Heart left ventricle (tissue), 16 donors: ENCODE measurements at regions not wholly inside any gene's neighbourhood (a gene's known extent, or its start where the extent isn't known, plus 50 kb on each side); places are given as distances from the start of the nearest gene placed in this dataset.

Experiments
- ATAC-seq, 4 donors: fragments of 200-7000 bp; cut with Tn5 transposase; one replicate each; pipeline ENCODE4 v1.9.1; 2020 to 2022; ENCODE audit warnings: moderate library complexity in 4 of 4, mild to moderate bottlenecking in 3 of 4, moderate number of reproducible peaks in 1 of 4
- DNase-seq, 5 donors: peaks; one replicate each; pipeline ENCODE4 v3.0.0-alpha.2; 2020
- H3K27ac ChIP-seq, 12 donors: fragments of 200-600 bp; sonication (generic) in 4 of 12; one replicate each; pipeline versions ENCODE4 v1.5.0 to v1.8.0; 2016 to 2022; ENCODE audit warnings: mild to moderate bottlenecking in 2 of 12
- H3K27me3 ChIP-seq, 9 donors: fragments of 200-600 bp; sonication (generic) in 2 of 9; one replicate each; pipeline versions ENCODE4 v1.5.1 to v1.8.0; 2016 to 2022; ENCODE audit warnings: mild to moderate bottlenecking in 3 of 9
- H3K36me3 ChIP-seq, 9 donors: fragments of 200-600 bp; sonication (generic) in 2 of 9; one replicate each; pipeline versions ENCODE4 v1.5.0 to v1.8.0; 2018 to 2022; ENCODE audit warnings: mild to moderate bottlenecking in 2 of 9
- H3K4me1 ChIP-seq, 12 donors: fragments of 200-600 bp; sonication (generic) in 4 of 12; one replicate each; pipeline versions ENCODE4 v1.5.0 to v1.8.0; 2016 to 2022; ENCODE audit warnings: mild to moderate bottlenecking in 3 of 12
- H3K4me3 ChIP-seq, 12 donors: fragments of 200-600 bp; sonication (generic) in 4 of 12; one replicate each; pipeline versions ENCODE4 v1.5.0 to v1.8.0; 2017 to 2022; ENCODE audit warnings: mild to moderate bottlenecking in 9 of 12, moderate library complexity in 4 of 12
- H3K9me3 ChIP-seq, 12 donors: fragments of 200-600 bp; sonication (generic) in 4 of 12; one replicate each; pipeline versions ENCODE4 v1.5.0 to v1.8.0; 2016 to 2022; ENCODE audit warnings: mild to moderate bottlenecking in 1 of 12
- CTCF ChIP-seq, 12 donors: fragments of 200-600 bp; sonication (generic) in 4 of 12; IDR thresholded peaks; one replicate each; pipeline versions ENCODE4 v1.5.0 to v1.8.0; 2018 to 2022; ENCODE audit warnings: antibody characterized with exemption in 12 of 12, mild to moderate bottlenecking in 5 of 12
- POLR2A ChIP-seq, 2 donors: fragments of 450-650 bp; IDR thresholded peaks; one replicate each; pipeline ENCODE4 v1.6.1; 2017; ENCODE audit warnings: antibody characterized with exemption in 2 of 2, mild to moderate bottlenecking in 2 of 2, moderate library complexity in 2 of 2
- WGBS, 4 donors: extraction: QIAGEN DNeasy Blood & Tissue Kit in 2 of 4; methylation state at CpG; one replicate each; pipeline versions ENCODE4 v1.1.5 to v1.1.7; 2013 to 2018; 5-methylcytosine and 5-hydroxymethylcytosine counted together
- intact Hi-C, 10 donors: fragments of 100-400 bp; cut with DNase I; formaldehyde crosslinking; loops; one replicate each; pipeline versions ENCODE4 v1.11.1 to v1.14.2; 2022
- donor health status: ischemic (EF 13 %, LVEDD 7.1; RV severe dilation, severe dysfunction).
- donor health status: healthy with polysubstance abuse.
- donor health status: DM: no; HTN: yes; CAD: no.
- donor health status: DM: no; HTN: no; CAD: no.
- donor health status: ischemic (EF 25% LVEDD 6.9; RV normal size, moderate dysfunction).
- donor health status: ischemic (EF 25% LVEDD 5.7; RV mildly dilated, moderate dysfunction).
- donor health status: healthy.
- donor health status: DM: yes; HTN: yes; CAD: no.
- donor health status: ischemic (EF 35%, LVEDD 5.7; RV mildly dilated, moderate dysfunction).
- donor health status: nonischemic (EF 11% LVEDD 7.7; RV severe dilation, severe dysfunction).
- donor health status: DM: yes; HTN: yes; CAD: no.
- donor health status: PGD.
- donor health status: ischemic (EF 29% LVEDD 5.4; RV normal size, mild dysfunction).
- donor health status: nonischemic (EF 23%, LVEDD 6.1; RV moderate dilation, normal function).

- no peak for DNase-seq
- no peaks in the 10 kb centered on the region for H3K4me1 ChIP-seq
- H3K36me3 ChIP-seq, result no peaks in the 10 kb centered on the region
- peaks cover 0 to 4% (median 0%) of the 10 kb centered on the region in 12 donors for H3K9me3 ChIP-seq
- no peak overlapping the region for H3K4me3 ChIP-seq
- ATAC-seq, result no peak
- H3K27me3 ChIP-seq, result no peaks in the 10 kb centered on the region
- H3K27ac ChIP-seq, result no peak overlapping the region
- no peak for TF ChIP-seq POLR2A (IDR thresholded peaks at IDR 0.05)
- 64 to 74% (median 69%) methylated on average over 2 of the region's 2 CpGs for WGBS, 4 donors
- intact Hi-C loops, result no loop called here
Measured at GRCh38 chr15:27650244-27650643, 448.9 kb downstream of the OCA2 start.

- 49 to 59% (median 54%) methylated on average over 4 of the region's 4 CpGs for WGBS, 4 donors
- Histone ChIP-seq H3K4me3 (no peak overlapping the region), H3K27ac (no peak overlapping the region), H3K4me1 (no peaks in the 10 kb centered on the region), H3K36me3 (no peaks in the 10 kb centered on the region), H3K27me3 (no peaks in the 10 kb centered on the region), H3K9me3 (peaks cover 0 to 13% (median 5%) of the 10 kb centered on the region in 12 donors)
- intact Hi-C loops, result no loop called here
- DNase-seq (no peak), ATAC-seq (no peak)
- TF ChIP-seq CTCF (IDR thresholded peaks at IDR 0.05), result no peak
- TF ChIP-seq POLR2A (IDR thresholded peaks at IDR 0.05), result no peak
Measured at GRCh38 chr15:27648359-27648758, 450.8 kb downstream of the OCA2 start.

GRCh38 chr15:27646531-27646930 is 452.6 kb downstream of the OCA2 start:
- TF ChIP-seq CTCF (IDR thresholded peaks at IDR 0.05), result no peak
- no peak for TF ChIP-seq POLR2A (IDR thresholded peaks at IDR 0.05)
- H3K36me3 ChIP-seq, result no peaks in the 10 kb centered on the region
- no peak overlapping the region for H3K27ac ChIP-seq
- no peaks in the 10 kb centered on the region for H3K27me3 ChIP-seq
- no peak for ATAC-seq
- no peak overlapping the region for H3K4me3 ChIP-seq
- no peaks in the 10 kb centered on the region for H3K4me1 ChIP-seq
- 46 to 57% (median 48%) methylated on average over 6 of the region's 6 CpGs for WGBS, 4 donors
- intact Hi-C loops, result no loop called here
- DNase-seq, result no peak
- peaks cover 0 to 27% (median 7%) of the 10 kb centered on the region in 12 donors for H3K9me3 ChIP-seq

GRCh38 chr15:27645672-27646071 is 453.4 kb downstream of the OCA2 start:
- H3K27ac ChIP-seq, result no peak overlapping the region
- H3K9me3 ChIP-seq, result peaks cover 0 to 27% (median 7%) of the 10 kb centered on the region in 12 donors
- TF ChIP-seq CTCF (IDR thresholded peaks at IDR 0.05) (no peak), POLR2A (IDR thresholded peaks at IDR 0.05) (no peak)
- no peak for DNase-seq
- no peak for ATAC-seq
- WGBS, 4 donors, result 75 to 83% (median 79%) methylated on average over 3 of the region's 3 CpGs
- H3K27me3 ChIP-seq, result no peaks in the 10 kb centered on the region
- H3K4me1 ChIP-seq, result no peaks in the 10 kb centered on the region
- H3K36me3 ChIP-seq, result no peaks in the 10 kb centered on the region
- H3K4me3 ChIP-seq, result no peak overlapping the region
- intact Hi-C loops, result no loop called here

GRCh38 chr15:27642981-27643380 is 456.1 kb downstream of the OCA2 start:
- H3K4me1 ChIP-seq, result no peaks in the 10 kb centered on the region
- no peak for ATAC-seq
- H3K36me3 ChIP-seq, result no peaks in the 10 kb centered on the region
- no peak for DNase-seq
- intact Hi-C loops, result loop anchor here in 1 of 10 donors (5.0 kb wide), 1 partner anchor 159 kb away; no protein-coding TSS in a partner anchor
- H3K9me3 ChIP-seq, result peaks cover 0 to 47% (median 7%) of the 10 kb centered on the region in 12 donors
- H3K4me3 ChIP-seq, result no peak overlapping the region
- 36 to 64% (median 43%) methylated on average over 1 of the region's 1 CpG for WGBS, 4 donors
- H3K27ac ChIP-seq, result no peak overlapping the region
- TF ChIP-seq POLR2A (IDR thresholded peaks at IDR 0.05), result no peak
- TF ChIP-seq CTCF (IDR thresholded peaks at IDR 0.05), result no peak
- H3K27me3 ChIP-seq, result no peaks in the 10 kb centered on the region
